SK-N-SH treated with all-trans-retinoic acid at 6 μM for 48 hours (cell line): ENCODE measurements at regions not wholly inside any gene's neighbourhood (a gene's known extent, or its start where the extent isn't known, plus 50 kb on each side); places are given as distances from the start of the nearest gene placed in this dataset.

Experiments
- ARNTL ChIP-seq: fragments of 450-650 bp; formaldehyde crosslinking; IDR thresholded peaks from 2 replicates; pipeline ENCODE4 v1.5.0; 2020; ENCODE audit warnings: low read depth, mild to moderate bottlenecking, moderate library complexity, borderline replicate concordance
- CREB5 ChIP-seq: fragments of 250-450 bp; sonication (Bioruptor Pico); IDR thresholded peaks from 2 replicates; pipeline ENCODE4 v1.5.1; 2020; ENCODE audit warnings: low read depth, mild to moderate bottlenecking, moderate library complexity
- CSDC2 ChIP-seq: fragments of 250-450 bp; sonication (Bioruptor Pico); IDR thresholded peaks from 2 replicates; pipeline ENCODE4 v1.5.0; 2020; ENCODE audit warnings: mild to moderate bottlenecking, moderate library complexity
- ESRRG ChIP-seq: fragments of 250-450 bp; sonication (Bioruptor Pico); IDR thresholded peaks from 2 replicates; pipeline ENCODE4 v1.6.1; 2021; ENCODE audit warnings: mild to moderate bottlenecking
- OSR1 ChIP-seq: fragments of 250-450 bp; sonication (Bioruptor Pico); IDR thresholded peaks from 2 replicates; pipeline ENCODE4 v1.8.0; 2022; ENCODE audit warnings: moderate library complexity, mild to moderate bottlenecking, inconsistent platforms
- POU6F1 ChIP-seq: fragments of 250-450 bp; sonication (Bioruptor Pico); IDR thresholded peaks from 2 replicates; pipeline ENCODE4 v1.8.0; 2021; ENCODE audit warnings: low read depth, mild to moderate bottlenecking, moderate library complexity, borderline replicate concordance
- RARB ChIP-seq: fragments of 250-450 bp; sonication (Bioruptor Pico); IDR thresholded peaks from 2 replicates; pipeline ENCODE4 v1.8.0; 2021; ENCODE audit warnings: mild to moderate bottlenecking, moderate library complexity
- ZC3H10 ChIP-seq: fragments of 250-450 bp; sonication (Bioruptor Pico); IDR thresholded peaks from 2 replicates; pipeline ENCODE4 v1.5.1; 2021; ENCODE audit warnings: mild to moderate bottlenecking, moderate library complexity
- ZFP3 ChIP-seq: fragments of 250-450 bp; sonication (Bioruptor Pico); IDR thresholded peaks from 2 replicates; pipeline ENCODE4 v1.5.0; 2020; ENCODE audit warnings: mild to moderate bottlenecking, moderate library complexity
- ZNF565 ChIP-seq: fragments of 450-650 bp; formaldehyde crosslinking; conservative IDR thresholded peaks from 2 replicates; pipeline ENCODE4 v1.5.0; 2020; ENCODE audit warnings: low read depth, mild to moderate bottlenecking, moderate library complexity
- ZNF70 ChIP-seq: fragments of 450-650 bp; formaldehyde crosslinking; IDR thresholded peaks from 2 replicates; pipeline ENCODE4 v1.5.0; 2020; ENCODE audit warnings: mild to moderate bottlenecking, moderate library complexity
- TF ChIP-seq, protein P1 (sequence below): fragments of 250-450 bp; sonication (Bioruptor Pico); IDR thresholded peaks from 2 replicates; pipeline ENCODE4 v1.8.0; 2020; ENCODE audit warnings: mild to moderate bottlenecking, moderate library complexity, borderline replicate concordance
- TF ChIP-seq, protein P2 (sequence below): fragments of 250-450 bp; sonication (Bioruptor Pico); IDR thresholded peaks from 2 replicates; pipeline ENCODE4 v1.5.0; 2020; ENCODE audit warnings: mild to moderate bottlenecking, moderate library complexity

DNA sequence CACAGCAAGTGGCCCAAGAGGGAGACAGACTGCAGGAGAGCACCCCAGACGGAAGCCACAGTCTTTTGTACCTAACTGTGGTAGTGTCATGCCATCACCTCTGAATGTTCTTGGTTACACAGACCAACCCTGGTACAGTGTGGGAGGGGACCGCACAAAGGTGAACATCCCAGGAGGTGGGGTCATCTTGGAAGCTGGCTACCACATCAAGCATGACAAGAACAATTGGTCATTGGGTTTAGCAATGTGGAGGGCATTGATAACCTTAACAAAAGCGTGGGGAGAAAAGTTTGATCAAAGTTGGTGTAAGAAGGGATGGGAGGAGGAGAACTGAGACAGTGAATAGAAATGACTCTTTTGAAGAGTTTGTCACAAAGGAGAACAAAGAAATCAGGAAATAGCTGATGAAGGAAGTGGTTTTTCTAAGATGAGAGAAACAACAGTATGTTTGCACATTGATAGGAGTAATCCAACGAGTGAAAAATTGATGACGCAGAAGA lies 87.1 kb upstream of the CACNA1E start:
- TF ChIP-seq ARNTL: no peak
- no peak for TF ChIP-seq ZNF70 (CRISPR knock-in tag)
- TF ChIP-seq, protein P1, sequence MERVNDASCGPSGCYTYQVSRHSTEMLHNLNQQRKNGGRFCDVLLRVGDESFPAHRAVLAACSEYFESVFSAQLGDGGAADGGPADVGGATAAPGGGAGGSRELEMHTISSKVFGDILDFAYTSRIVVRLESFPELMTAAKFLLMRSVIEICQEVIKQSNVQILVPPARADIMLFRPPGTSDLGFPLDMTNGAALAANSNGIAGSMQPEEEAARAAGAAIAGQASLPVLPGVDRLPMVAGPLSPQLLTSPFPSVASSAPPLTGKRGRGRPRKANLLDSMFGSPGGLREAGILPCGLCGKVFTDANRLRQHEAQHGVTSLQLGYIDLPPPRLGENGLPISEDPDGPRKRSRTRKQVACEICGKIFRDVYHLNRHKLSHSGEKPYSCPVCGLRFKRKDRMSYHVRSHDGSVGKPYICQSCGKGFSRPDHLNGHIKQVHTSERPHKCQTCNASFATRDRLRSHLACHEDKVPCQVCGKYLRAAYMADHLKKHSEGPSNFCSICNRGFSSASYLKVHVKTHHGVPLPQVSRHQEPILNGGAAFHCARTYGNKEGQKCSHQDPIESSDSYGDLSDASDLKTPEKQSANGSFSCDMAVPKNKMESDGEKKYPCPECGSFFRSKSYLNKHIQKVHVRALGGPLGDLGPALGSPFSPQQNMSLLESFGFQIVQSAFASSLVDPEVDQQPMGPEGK (CRISPR knock-in tag): no peak
- no peak for TF ChIP-seq RARB (CRISPR knock-in tag)
- TF ChIP-seq CSDC2: no peak
- no peak for TF ChIP-seq ESRRG
- no peak for TF ChIP-seq ZNF565
- TF ChIP-seq, protein P2, sequence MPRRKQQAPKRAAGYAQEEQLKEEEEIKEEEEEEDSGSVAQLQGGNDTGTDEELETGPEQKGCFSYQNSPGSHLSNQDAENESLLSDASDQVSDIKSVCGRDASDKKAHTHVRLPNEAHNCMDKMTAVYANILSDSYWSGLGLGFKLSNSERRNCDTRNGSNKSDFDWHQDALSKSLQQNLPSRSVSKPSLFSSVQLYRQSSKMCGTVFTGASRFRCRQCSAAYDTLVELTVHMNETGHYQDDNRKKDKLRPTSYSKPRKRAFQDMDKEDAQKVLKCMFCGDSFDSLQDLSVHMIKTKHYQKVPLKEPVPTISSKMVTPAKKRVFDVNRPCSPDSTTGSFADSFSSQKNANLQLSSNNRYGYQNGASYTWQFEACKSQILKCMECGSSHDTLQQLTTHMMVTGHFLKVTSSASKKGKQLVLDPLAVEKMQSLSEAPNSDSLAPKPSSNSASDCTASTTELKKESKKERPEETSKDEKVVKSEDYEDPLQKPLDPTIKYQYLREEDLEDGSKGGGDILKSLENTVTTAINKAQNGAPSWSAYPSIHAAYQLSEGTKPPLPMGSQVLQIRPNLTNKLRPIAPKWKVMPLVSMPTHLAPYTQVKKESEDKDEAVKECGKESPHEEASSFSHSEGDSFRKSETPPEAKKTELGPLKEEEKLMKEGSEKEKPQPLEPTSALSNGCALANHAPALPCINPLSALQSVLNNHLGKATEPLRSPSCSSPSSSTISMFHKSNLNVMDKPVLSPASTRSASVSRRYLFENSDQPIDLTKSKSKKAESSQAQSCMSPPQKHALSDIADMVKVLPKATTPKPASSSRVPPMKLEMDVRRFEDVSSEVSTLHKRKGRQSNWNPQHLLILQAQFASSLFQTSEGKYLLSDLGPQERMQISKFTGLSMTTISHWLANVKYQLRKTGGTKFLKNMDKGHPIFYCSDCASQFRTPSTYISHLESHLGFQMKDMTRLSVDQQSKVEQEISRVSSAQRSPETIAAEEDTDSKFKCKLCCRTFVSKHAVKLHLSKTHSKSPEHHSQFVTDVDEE (CRISPR knock-in tag): no peak
- TF ChIP-seq CREB5 (CRISPR knock-in tag): no peak
- no peak for TF ChIP-seq ZC3H10 (CRISPR knock-in tag)
- no peak for TF ChIP-seq OSR1 (CRISPR knock-in tag)
- TF ChIP-seq ZFP3 (CRISPR knock-in tag): no peak
- no peak for TF ChIP-seq POU6F1 (CRISPR knock-in tag)
